ENCODE measurements at regions not wholly inside any gene's neighbourhood (a gene's known extent, or its start where the extent isn't known, plus 50 kb on each side); places are given as distances from the start of the nearest gene placed in this dataset.
A peak's percentile ranks its signal among the peaks of the same experiment; 100 is the strongest.

GRCh38 chr10:118843647-118844265 lies 89.0 kb upstream of the CACUL1 start:
- no peak for DNase-seq (ENCODE audit: extremely low spot score in 2 of 2)
- Histone ChIP-seq H3K9me3 (no peaks in the 10 kb centered on the region), H3K27ac (no peak overlapping the region), H3K4me3 (no peak overlapping the region), H3K36me3 (no peaks in the 10 kb centered on the region), H3K27me3 (no peaks in the 10 kb centered on the region), H3K4me1 (peaks cover 6% of the 10 kb centered on the region)
- TF ChIP-seq, protein P1, sequence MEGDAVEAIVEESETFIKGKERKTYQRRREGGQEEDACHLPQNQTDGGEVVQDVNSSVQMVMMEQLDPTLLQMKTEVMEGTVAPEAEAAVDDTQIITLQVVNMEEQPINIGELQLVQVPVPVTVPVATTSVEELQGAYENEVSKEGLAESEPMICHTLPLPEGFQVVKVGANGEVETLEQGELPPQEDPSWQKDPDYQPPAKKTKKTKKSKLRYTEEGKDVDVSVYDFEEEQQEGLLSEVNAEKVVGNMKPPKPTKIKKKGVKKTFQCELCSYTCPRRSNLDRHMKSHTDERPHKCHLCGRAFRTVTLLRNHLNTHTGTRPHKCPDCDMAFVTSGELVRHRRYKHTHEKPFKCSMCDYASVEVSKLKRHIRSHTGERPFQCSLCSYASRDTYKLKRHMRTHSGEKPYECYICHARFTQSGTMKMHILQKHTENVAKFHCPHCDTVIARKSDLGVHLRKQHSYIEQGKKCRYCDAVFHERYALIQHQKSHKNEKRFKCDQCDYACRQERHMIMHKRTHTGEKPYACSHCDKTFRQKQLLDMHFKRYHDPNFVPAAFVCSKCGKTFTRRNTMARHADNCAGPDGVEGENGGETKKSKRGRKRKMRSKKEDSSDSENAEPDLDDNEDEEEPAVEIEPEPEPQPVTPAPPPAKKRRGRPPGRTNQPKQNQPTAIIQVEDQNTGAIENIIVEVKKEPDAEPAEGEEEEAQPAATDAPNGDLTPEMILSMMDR (IDR thresholded peaks at IDR 0.05) = no peak
- no peak for TF ChIP-seq POLR2AphosphoS5 (IDR thresholded peaks at IDR 0.05; ENCODE audit: insufficient read depth in 1 of 2, low read depth in 1 of 2)
- no peak for TF ChIP-seq POLR2A (IDR thresholded peaks at IDR 0.05)
- intact Hi-C loops (cut with DNase I) = no loop called here

- Histone ChIP-seq H3K9me3 (no peaks in the 10 kb centered on the region), H3K4me3 (no peak overlapping the region), H3K4me1 (peaks cover 6% of the 10 kb centered on the region), H3K27ac (no peak overlapping the region), H3K36me3 (no peaks in the 10 kb centered on the region), H3K27me3 (no peaks in the 10 kb centered on the region)
- intact Hi-C loops (cut with DNase I) = no loop called here
- no peak for DNase-seq (ENCODE audit: extremely low spot score in 2 of 2)
- TF ChIP-seq POLR2AphosphoS5 (IDR thresholded peaks at IDR 0.05; ENCODE audit: insufficient read depth in 1 of 2, low read depth in 1 of 2) = no peak
- TF ChIP-seq, protein P1 (IDR thresholded peaks at IDR 0.05) = no peak
- TF ChIP-seq POLR2A (IDR thresholded peaks at IDR 0.05) = no peak
Observed at GRCh38 chr10:118844731-118845521, 90.2 kb upstream of the CACUL1 start.

GRCh38 chr10:118845776-118846175 lies 91.0 kb upstream of the CACUL1 start:
- Histone ChIP-seq H3K4me3 (no peak overlapping the region), H3K9me3 (no peaks in the 10 kb centered on the region), H3K27ac (no peak overlapping the region), H3K36me3 (no peaks in the 10 kb centered on the region), H3K27me3 (no peaks in the 10 kb centered on the region), H3K4me1 (peaks cover 1% of the 10 kb centered on the region)
- TF ChIP-seq POLR2AphosphoS5 (IDR thresholded peaks at IDR 0.05; ENCODE audit: insufficient read depth in 1 of 2, low read depth in 1 of 2) (no peak), POLR2A (IDR thresholded peaks at IDR 0.05) (no peak)
- TF ChIP-seq, protein P1 (IDR thresholded peaks at IDR 0.05) = no peak
- intact Hi-C loops (cut with DNase I) = no loop called here
- no peak for DNase-seq (ENCODE audit: extremely low spot score in 2 of 2)

GRCh38 chr10:118850418-118851061 lies 95.8 kb upstream of the CACUL1 start:
- DNase-seq (ENCODE audit: extremely low spot score in 2 of 2) = no peak
- Histone ChIP-seq H3K27me3 (no peaks in the 10 kb centered on the region), H3K36me3 (no peaks in the 10 kb centered on the region), H3K27ac (no peak overlapping the region), H3K4me3 (no peak overlapping the region), H3K4me1 (no peaks in the 10 kb centered on the region), H3K9me3 (no peaks in the 10 kb centered on the region)
- intact Hi-C loops (cut with DNase I) = no loop called here
- TF ChIP-seq, protein P1 (IDR thresholded peaks at IDR 0.05) = peak in 1 of 3 experiments; percentile 36
- no peak for TF ChIP-seq POLR2AphosphoS5 (IDR thresholded peaks at IDR 0.05; ENCODE audit: insufficient read depth in 1 of 2, low read depth in 1 of 2)
